ENCODE measurements at regions not wholly inside any gene's neighbourhood (a gene's known extent, or its start where the extent isn't known, plus 50 kb on each side); places are given as distances from the start of the nearest gene placed in this dataset.
A peak's percentile ranks its signal among the peaks of the same experiment; 100 is the strongest.

- ChIA-PET POLR2A (interaction anchor here (0.8 to 2.1 kb wide), 7 partner anchors 10 to 592 kb away, joined by 3 to 7 read pairs (median 5); no protein-coding TSS in a partner anchor), CTCF (ENCODE audit: low intra/inter-chr PET ratio) (no interaction called here)
- H3K36me3 ChIP-seq (ENCODE audit: control insufficient read depth, insufficient read depth, low read length) = no peaks in the 10 kb centered on the region
- H2AFZ ChIP-seq (ENCODE audit: low read depth, low read length) = peak overlapping the region; percentile 70
- DNase-seq (ENCODE audit: extremely low read depth in 1 of 4, low spot score in 3 of 4) (no peak), ATAC-seq (no peak), FAIRE-seq (no peak)
- peaks cover 17 to 33% of the 10 kb centered on the region in 2 experiments; a peak in 4 of 5 replicates for H3K4me1 ChIP-seq (replicated peaks in 1 of 2; ENCODE audit: control insufficient read depth in 2 of 2, insufficient read depth in 2 of 2, low read length in 2 of 2)
- H3K9ac ChIP-seq (ENCODE audit: insufficient read depth in 1 of 2, low read depth in 2 of 2, low read length in 2 of 2) = peak overlapping the region in 1 of 2 experiments; percentile 67; a peak in 2 of 4 replicates
- no peaks in the 10 kb centered on the region for H3K27me3 ChIP-seq (ENCODE audit: control insufficient read depth in 2 of 2, insufficient read depth in 2 of 2, low read length in 2 of 2)
- no peaks in the 10 kb centered on the region for H3K9me1 ChIP-seq (ENCODE audit: control insufficient read depth, insufficient read depth, low read length)
- TF ChIP-seq MBD2 (IDR thresholded peaks at IDR 0.05; ENCODE audit: borderline replicate concordance, low read depth) = 0 out of 2 replicates have a peak, but pooled peaks have one; percentile 18
- no peak for TF ChIP-seq ZNF174 (CRISPR knock-in tag; IDR thresholded peaks at IDR 0.05)
- TF ChIP-seq NR2C2 (CRISPR knock-in tag; IDR thresholded peaks at IDR 0.05) = no peak
- TF ChIP-seq NR2C2 (tag; IDR thresholded peaks at IDR 0.05) = no peak
- H3K4me3 ChIP-seq = 0 out of 2 replicates have a peak overlapping the region, but pooled peaks have one; percentile 8
- in situ Hi-C loops (cut with MboI) = no loop called here
- H3K79me2 ChIP-seq (ENCODE audit: control insufficient read depth, insufficient read depth, low read length) = no peaks in the 10 kb centered on the region
- peak overlapping the region; percentile 82; the same call in 2 of the 3 replicates for H3K27ac ChIP-seq (ENCODE audit: extremely low read depth, low read depth, low read length)
- no TSS peak for BruUV-seq (replicated peaks)
- no peaks in the 10 kb centered on the region for H3K9me3 ChIP-seq (replicated peaks; ENCODE audit: control insufficient read depth, insufficient read depth, low read depth, low read length)
- no peaks in the 10 kb centered on the region for H4K20me1 ChIP-seq (replicated peaks; ENCODE audit: control insufficient read depth, insufficient read depth, low read length)
- intact Hi-C loops (cut with micrococcal nuclease) = loop anchor here (2.0 to 5.0 kb wide), 2 partner anchors 84 to 204 kb away; no protein-coding TSS in a partner anchor
- 26% methylated on average over 5 of the region's 5 CpGs for WGBS (ENCODE audit: insufficient coverage, low coverage, missing lambda C conversion rate)
- peak overlapping the region; percentile 69 for H3K4me2 ChIP-seq (ENCODE audit: insufficient read depth, low read length)
Measured at GRCh38 chr6:163776196-163776905, 361.8 kb downstream of the QKI start.

GRCh38 chr6:163775313-163775712 lies 360.8 kb downstream of the QKI start:
- in situ Hi-C loops (cut with MboI) = no loop called here
- BruUV-seq (replicated peaks) = no TSS peak
- H3K27me3 ChIP-seq (ENCODE audit: control insufficient read depth in 2 of 2, insufficient read depth in 2 of 2, low read length in 2 of 2) = no peaks in the 10 kb centered on the region

More at GRCh38 chr6:163775313-163775712, 360.8 kb downstream of the QKI start:
- no peaks in the 10 kb centered on the region for H3K79me2 ChIP-seq (ENCODE audit: control insufficient read depth, insufficient read depth, low read length)
- no peaks in the 10 kb centered on the region for H3K36me3 ChIP-seq (ENCODE audit: control insufficient read depth, insufficient read depth, low read length)
- H3K9me1 ChIP-seq (ENCODE audit: control insufficient read depth, insufficient read depth, low read length) = no peaks in the 10 kb centered on the region
- H3K4me3 ChIP-seq = no peak overlapping the region
- H3K9ac ChIP-seq (ENCODE audit: insufficient read depth in 1 of 2, low read depth in 2 of 2, low read length in 2 of 2) = no peak overlapping the region
- H4K20me1 ChIP-seq (replicated peaks; ENCODE audit: control insufficient read depth, insufficient read depth, low read length) = no peaks in the 10 kb centered on the region
- TF ChIP-seq NFRKB (IDR thresholded peaks at IDR 0.05; ENCODE audit: low read depth) = no peak
- no peak for TF ChIP-seq ZNF551 (CRISPR knock-in tag; IDR thresholded peaks at IDR 0.05)
- TF ChIP-seq RBM25 (IDR thresholded peaks at IDR 0.05; ENCODE audit: low read depth, low read length, severe bottlenecking) = no peak
- TF ChIP-seq ETV5 (CRISPR knock-in tag; IDR thresholded peaks at IDR 0.05; ENCODE audit: low read depth) = no peak
- TF ChIP-seq ELF2 (CRISPR knock-in tag; IDR thresholded peaks at IDR 0.05) = no peak
- no peak for TF ChIP-seq KAT8 (IDR thresholded peaks at IDR 0.05; ENCODE audit: low read depth)
- TF ChIP-seq NFE2L1 (tag; IDR thresholded peaks at IDR 0.05; ENCODE audit: borderline replicate concordance, low read depth) = no peak
- TF ChIP-seq ZNF41 (CRISPR knock-in tag; conservative IDR thresholded peaks at IDR 0.05) = no peak
- ATAC-seq (no peak), FAIRE-seq (no peak), DNase-seq (ENCODE audit: extremely low read depth in 1 of 4, low spot score in 3 of 4) (no peak)
- no peak overlapping the region for H2AFZ ChIP-seq (ENCODE audit: low read depth, low read length)
- H3K27ac ChIP-seq (ENCODE audit: extremely low read depth, low read depth, low read length) = no peak overlapping the region
- ChIA-PET CTCF (ENCODE audit: low intra/inter-chr PET ratio) (no interaction called here), POLR2A (interaction anchor here (0.6 to 2.1 kb wide), 2 partner anchors 12 to 33 kb away, joined by 3 to 7 read pairs; no protein-coding TSS in a partner anchor)
- intact Hi-C loops (cut with micrococcal nuclease) = loop anchor here (5.0 kb wide), 1 partner anchor 203 kb away; no protein-coding TSS in a partner anchor
- no peak overlapping the region for H3K4me2 ChIP-seq (ENCODE audit: insufficient read depth, low read length)
- no peaks in the 10 kb centered on the region for H3K9me3 ChIP-seq (replicated peaks; ENCODE audit: control insufficient read depth, insufficient read depth, low read depth, low read length)
- 90% methylated on average over 3 of the region's 3 CpGs for WGBS (ENCODE audit: insufficient coverage, low coverage, missing lambda C conversion rate)
- H3K4me1 ChIP-seq (replicated peaks in 1 of 2; ENCODE audit: control insufficient read depth in 2 of 2, insufficient read depth in 2 of 2, low read length in 2 of 2) = peaks cover 14 to 38% of the 10 kb centered on the region in 2 experiments; a peak in 4 of 5 replicates

Data from K562 (cell line).